Endothelial cell of hepatic sinusoid (primary cell): ENCODE measurements at regions not wholly inside any gene's neighbourhood (a gene's known extent, or its start where the extent isn't known, plus 50 kb on each side); places are given as distances from the start of the nearest gene placed in this dataset.

Source experiments
- in situ Hi-C: cut with HindIII; loops from 2 replicates; pipeline ENCODE4 v1.10.0; 2017; ENCODE audit warnings: low sequenced_read_pairs

GRCh38 chr10:62453274-62453673 lies 79.1 kb downstream of the ZNF365 start:
- in situ Hi-C loops: no loop called here

- in situ Hi-C loops: no loop called here
Measured at GRCh38 chr10:62454687-62455397, 80.7 kb downstream of the ZNF365 start.

GRCh38 chr10:62456611-62457101 lies 82.5 kb downstream of the ZNF365 start:
- in situ Hi-C loops: no loop called here

- in situ Hi-C loops: no loop called here
Measured at GRCh38 chr10:62457196-62457595, 83.0 kb downstream of the ZNF365 start.

GRCh38 chr10:62457598-62457997 lies 83.4 kb downstream of the ZNF365 start:
- in situ Hi-C loops: no loop called here

GRCh38 chr10:62459072-62459471 lies 84.9 kb downstream of the ZNF365 start:
- in situ Hi-C loops: no loop called here

GRCh38 chr10:62459500-62459899 lies 85.3 kb downstream of the ZNF365 start:
- in situ Hi-C loops: no loop called here

GRCh38 chr10:62460393-62460792 lies 86.2 kb downstream of the ZNF365 start:
- in situ Hi-C loops: no loop called here

GRCh38 chr10:62461120-62461519 lies 87.0 kb downstream of the ZNF365 start:
- in situ Hi-C loops: no loop called here

- in situ Hi-C loops: no loop called here
Measured at GRCh38 chr10:62462461-62462860, 88.3 kb downstream of the ZNF365 start.

GRCh38 chr10:62463364-62463763 lies 89.2 kb downstream of the ZNF365 start:
- in situ Hi-C loops: no loop called here

GRCh38 chr10:62464308-62464707 lies 90.1 kb downstream of the ZNF365 start:
- in situ Hi-C loops: no loop called here

GRCh38 chr10:62466590-62466989 lies 92.4 kb downstream of the ZNF365 start:
- in situ Hi-C loops: no loop called here

GRCh38 chr10:62467527-62467926 lies 93.4 kb downstream of the ZNF365 start:
- in situ Hi-C loops: no loop called here

- in situ Hi-C loops: no loop called here
Measured at GRCh38 chr10:62471711-62472110, 97.5 kb downstream of the ZNF365 start.

GRCh38 chr10:62473241-62473640 lies 99.1 kb downstream of the ZNF365 start:
- in situ Hi-C loops: no loop called here

- in situ Hi-C loops: no loop called here
Measured at GRCh38 chr10:62475551-62475950, 101.4 kb downstream of the ZNF365 start.

- in situ Hi-C loops: no loop called here
Measured at GRCh38 chr10:62479523-62479922, 105.4 kb downstream of the ZNF365 start.

- in situ Hi-C loops: no loop called here
Measured at GRCh38 chr10:62480196-62480595, 106.0 kb downstream of the ZNF365 start.

- in situ Hi-C loops: no loop called here
Measured at GRCh38 chr10:62482581-62482980, 108.4 kb downstream of the ZNF365 start.

- in situ Hi-C loops: no loop called here
Measured at GRCh38 chr10:62491597-62491996, 117.4 kb downstream of the ZNF365 start.

GRCh38 chr10:62492012-62492869 lies 118.1 kb downstream of the ZNF365 start:
- in situ Hi-C loops: no loop called here
